Left ventricle myocardium inferior (tissue), 1 donor: ENCODE measurements at regions not wholly inside any gene's neighbourhood (a gene's known extent, or its start where the extent isn't known, plus 50 kb on each side); places are given as distances from the start of the nearest gene placed in this dataset.

Experiments used
- DNase-seq: peaks from one replicate; pipeline ENCODE4 v3.0.0-alpha.2; 2020
- H3K27ac ChIP-seq: fragments of 200-600 bp; replicated peaks from 2 replicates; pipeline ENCODE4 v1.8.0; 2021
- H3K27me3 ChIP-seq: fragments of 200-600 bp; 2 replicates; pipeline ENCODE4 v1.8.0; 2021; ENCODE audit warnings: low read depth
- H3K36me3 ChIP-seq: fragments of 200-600 bp; 2 replicates; pipeline ENCODE4 v1.8.0; 2021
- H3K4me1 ChIP-seq: fragments of 200-600 bp; 2 replicates; pipeline ENCODE4 v1.8.0; 2021
- H3K4me3 ChIP-seq: fragments of 200-600 bp; 2 replicates; pipeline ENCODE4 v1.8.0; 2021; ENCODE audit warnings: mild to moderate bottlenecking, moderate library complexity
- H3K9me3 ChIP-seq: fragments of 200-600 bp; replicated peaks from 2 replicates; pipeline ENCODE4 v1.8.0; 2021
- intact Hi-C: fragments of 100-400 bp; cut with micrococcal nuclease; formaldehyde crosslinking; loops from one replicate; pipeline ENCODE4 v1.11.0; 2022
- TF ChIP-seq, protein P1 (sequence below): fragments of 200-600 bp; IDR thresholded peaks from 2 replicates; pipeline ENCODE4 v1.8.0; 2021; ENCODE audit warnings: antibody characterized with exemption, mild to moderate bottlenecking, borderline replicate concordance
- donor health status: DM: no; HTN: yes; CAD: no; lungs with severe emphysema.

DNA sequence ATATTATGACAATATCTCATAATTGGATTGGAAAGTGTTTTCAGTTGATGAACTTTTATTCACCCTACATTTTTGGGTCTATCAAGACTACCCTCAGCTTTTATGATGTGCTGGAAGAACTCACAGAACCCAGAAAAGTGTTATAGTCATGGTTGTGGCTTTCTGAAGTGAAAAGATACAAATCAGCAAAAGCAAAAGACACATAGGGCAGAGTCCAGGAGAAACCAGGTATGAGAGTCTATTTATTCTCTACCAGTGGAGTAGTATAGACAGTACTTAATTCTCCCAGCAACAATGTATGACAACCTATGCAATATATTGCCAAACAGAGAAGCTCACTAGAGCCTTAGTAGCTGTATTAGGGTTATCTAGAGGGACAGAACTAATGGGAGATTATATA lies 280.4 kb upstream of the TTC14 start:
- TF ChIP-seq, protein P1, sequence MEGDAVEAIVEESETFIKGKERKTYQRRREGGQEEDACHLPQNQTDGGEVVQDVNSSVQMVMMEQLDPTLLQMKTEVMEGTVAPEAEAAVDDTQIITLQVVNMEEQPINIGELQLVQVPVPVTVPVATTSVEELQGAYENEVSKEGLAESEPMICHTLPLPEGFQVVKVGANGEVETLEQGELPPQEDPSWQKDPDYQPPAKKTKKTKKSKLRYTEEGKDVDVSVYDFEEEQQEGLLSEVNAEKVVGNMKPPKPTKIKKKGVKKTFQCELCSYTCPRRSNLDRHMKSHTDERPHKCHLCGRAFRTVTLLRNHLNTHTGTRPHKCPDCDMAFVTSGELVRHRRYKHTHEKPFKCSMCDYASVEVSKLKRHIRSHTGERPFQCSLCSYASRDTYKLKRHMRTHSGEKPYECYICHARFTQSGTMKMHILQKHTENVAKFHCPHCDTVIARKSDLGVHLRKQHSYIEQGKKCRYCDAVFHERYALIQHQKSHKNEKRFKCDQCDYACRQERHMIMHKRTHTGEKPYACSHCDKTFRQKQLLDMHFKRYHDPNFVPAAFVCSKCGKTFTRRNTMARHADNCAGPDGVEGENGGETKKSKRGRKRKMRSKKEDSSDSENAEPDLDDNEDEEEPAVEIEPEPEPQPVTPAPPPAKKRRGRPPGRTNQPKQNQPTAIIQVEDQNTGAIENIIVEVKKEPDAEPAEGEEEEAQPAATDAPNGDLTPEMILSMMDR: no peak
- no peaks in the 10 kb centered on the region for H3K27me3 ChIP-seq
- DNase-seq: no peak
- no peaks in the 10 kb centered on the region for H3K4me1 ChIP-seq
- H3K9me3 ChIP-seq: no peaks in the 10 kb centered on the region
- H3K27ac ChIP-seq: no peak overlapping the region
- H3K4me3 ChIP-seq: no peak overlapping the region
- intact Hi-C loops: no loop called here
- no peaks in the 10 kb centered on the region for H3K36me3 ChIP-seq

DNA sequence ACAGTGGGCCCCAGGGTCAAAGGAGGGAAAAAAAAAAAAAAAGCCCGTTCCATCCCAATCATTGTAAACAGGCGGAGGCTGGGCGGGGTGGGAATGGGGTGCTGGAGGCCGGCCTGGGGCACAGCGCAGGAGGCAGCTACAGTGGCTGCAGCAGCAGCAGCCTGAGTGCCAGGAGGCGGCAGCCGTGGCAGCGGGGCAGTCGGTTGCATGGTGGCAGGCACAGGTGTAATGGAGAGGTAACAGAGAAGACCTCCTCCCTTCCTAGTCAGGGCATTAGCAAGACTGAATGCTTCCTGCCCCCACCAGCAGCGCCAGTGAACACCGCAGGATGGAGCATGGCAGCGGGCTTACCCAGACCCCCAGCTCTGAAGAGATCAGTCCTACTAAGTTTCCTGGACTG lies 279.1 kb upstream of the TTC14 start:
- Histone ChIP-seq H3K4me1 (no peaks in the 10 kb centered on the region), H3K27ac (no peak overlapping the region), H3K36me3 (no peaks in the 10 kb centered on the region), H3K9me3 (no peaks in the 10 kb centered on the region), H3K4me3 (no peak overlapping the region), H3K27me3 (no peaks in the 10 kb centered on the region)
- intact Hi-C loops: no loop called here
- TF ChIP-seq, protein P1: no peak
- DNase-seq: no peak

DNA sequence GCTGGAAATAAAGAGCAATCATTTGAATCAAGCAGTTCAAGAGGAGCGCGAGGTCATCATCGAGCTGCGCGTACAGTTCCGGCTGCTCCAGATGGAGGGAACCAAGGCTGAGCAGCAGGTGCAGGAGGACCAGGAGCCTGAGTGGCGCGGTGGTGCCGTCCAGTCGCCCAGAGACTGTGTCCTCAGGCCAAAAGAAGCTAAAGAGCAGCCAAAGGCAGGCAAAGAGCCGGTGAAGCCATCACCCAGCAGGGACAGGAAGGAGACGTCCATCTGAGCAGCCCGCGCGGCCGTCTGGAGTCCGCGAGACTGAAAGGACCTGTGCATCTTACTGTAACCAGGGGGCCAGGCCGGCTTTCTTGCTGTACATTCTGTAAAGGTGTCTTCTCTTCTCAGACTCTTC lies 277.2 kb upstream of the TTC14 start:
- Histone ChIP-seq H3K27me3 (no peaks in the 10 kb centered on the region), H3K4me3 (no peak overlapping the region), H3K36me3 (no peaks in the 10 kb centered on the region), H3K4me1 (no peaks in the 10 kb centered on the region), H3K27ac (no peak overlapping the region), H3K9me3 (no peaks in the 10 kb centered on the region)
- intact Hi-C loops: no loop called here
- no peak for DNase-seq
- TF ChIP-seq, protein P1: no peak

DNA sequence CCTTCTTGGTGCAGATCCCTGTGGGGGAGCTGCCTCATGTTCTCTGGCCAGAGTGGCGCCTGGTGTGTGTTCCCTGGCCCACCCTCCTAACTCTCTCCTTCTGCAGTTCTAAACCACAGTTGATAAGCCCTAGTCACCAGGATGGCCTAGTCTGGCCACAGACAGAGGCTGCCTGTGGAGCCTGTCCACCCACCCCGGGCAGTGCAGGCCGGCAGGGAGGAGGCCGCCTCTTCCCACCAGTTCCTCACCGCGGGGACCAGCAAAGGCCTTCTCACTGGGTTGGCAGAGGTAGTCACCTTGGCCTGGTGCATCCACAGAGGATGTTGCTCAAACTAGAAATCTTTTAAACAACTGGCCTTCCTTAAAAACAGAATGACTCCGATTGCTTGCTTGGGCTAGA lies 276.4 kb upstream of the TTC14 start:
- Histone ChIP-seq H3K36me3 (no peaks in the 10 kb centered on the region), H3K27me3 (no peaks in the 10 kb centered on the region), H3K9me3 (no peaks in the 10 kb centered on the region), H3K27ac (no peak overlapping the region), H3K4me1 (no peaks in the 10 kb centered on the region), H3K4me3 (no peak overlapping the region)
- TF ChIP-seq, protein P1: no peak
- DNase-seq: no peak
- intact Hi-C loops: no loop called here

DNA sequence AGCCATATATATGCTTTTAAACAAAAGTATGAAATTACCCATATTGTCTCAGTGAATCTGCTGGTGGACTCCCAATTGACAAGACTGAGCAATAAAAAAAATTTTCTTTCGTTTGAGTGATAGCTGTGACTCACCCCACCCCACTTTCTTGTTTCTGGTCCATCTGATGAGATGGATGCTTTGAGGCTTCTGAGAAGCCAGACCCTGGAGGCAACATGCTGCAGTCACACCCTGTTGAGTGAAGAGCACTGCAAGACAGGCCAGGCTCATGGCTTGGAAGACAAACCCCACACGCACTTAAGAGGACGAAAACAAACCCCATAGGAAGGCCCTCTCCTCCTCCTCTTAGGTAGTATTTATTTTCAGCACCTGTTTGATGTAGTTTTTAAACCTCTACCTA lies 276.0 kb upstream of the TTC14 start:
- no peak overlapping the region for H3K4me3 ChIP-seq
- H3K27ac ChIP-seq: no peak overlapping the region
- no peaks in the 10 kb centered on the region for H3K9me3 ChIP-seq
- TF ChIP-seq, protein P1: no peak
- H3K36me3 ChIP-seq: no peaks in the 10 kb centered on the region
- intact Hi-C loops: no loop called here
- no peaks in the 10 kb centered on the region for H3K4me1 ChIP-seq
- DNase-seq: no peak
- no peaks in the 10 kb centered on the region for H3K27me3 ChIP-seq

DNA sequence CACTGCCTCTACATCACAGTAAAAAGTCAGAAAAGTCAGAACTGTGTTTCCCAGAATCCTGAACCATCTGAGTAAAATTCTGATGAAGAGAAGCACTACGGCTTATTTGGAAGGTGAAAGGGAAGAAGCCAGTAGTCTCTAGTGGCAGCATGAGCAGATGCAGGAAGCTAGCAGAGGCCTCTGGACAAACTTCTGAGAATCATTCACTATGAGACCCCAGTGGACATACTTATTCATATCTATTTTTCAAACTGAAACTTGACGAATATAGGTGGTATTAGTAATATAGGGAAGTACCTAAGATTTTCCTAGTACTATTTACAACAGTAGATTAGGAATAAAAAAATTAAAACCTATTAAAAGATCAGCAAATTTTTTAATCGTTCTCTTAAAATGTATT lies 272.8 kb upstream of the TTC14 start:
- TF ChIP-seq, protein P1: no peak
- H3K4me1 ChIP-seq: no peaks in the 10 kb centered on the region
- no peak overlapping the region for H3K4me3 ChIP-seq
- H3K9me3 ChIP-seq: peaks cover 17% of the 10 kb centered on the region
- DNase-seq: no peak
- no peaks in the 10 kb centered on the region for H3K27me3 ChIP-seq
- no peak overlapping the region for H3K27ac ChIP-seq
- H3K36me3 ChIP-seq: no peaks in the 10 kb centered on the region
- intact Hi-C loops: no loop called here
